Kidney tubule cell (primary cell): ENCODE measurements at regions not wholly inside any gene's neighbourhood (a gene's known extent, or its start where the extent isn't known, plus 50 kb on each side); places are given as distances from the start of the nearest gene placed in this dataset.
A peak's percentile ranks its signal among the peaks of the same experiment; 100 is the strongest.

ENCODE experiments used
- DNase-seq: peaks from one replicate; pipeline ENCODE4 v3.0.0-alpha.2; 2018; ENCODE audit warnings: low spot score

- no peak for DNase-seq
Observed at GRCh38 chr10:60467202-60467546, 77.5 kb upstream of the ANK3 start.

DNA sequence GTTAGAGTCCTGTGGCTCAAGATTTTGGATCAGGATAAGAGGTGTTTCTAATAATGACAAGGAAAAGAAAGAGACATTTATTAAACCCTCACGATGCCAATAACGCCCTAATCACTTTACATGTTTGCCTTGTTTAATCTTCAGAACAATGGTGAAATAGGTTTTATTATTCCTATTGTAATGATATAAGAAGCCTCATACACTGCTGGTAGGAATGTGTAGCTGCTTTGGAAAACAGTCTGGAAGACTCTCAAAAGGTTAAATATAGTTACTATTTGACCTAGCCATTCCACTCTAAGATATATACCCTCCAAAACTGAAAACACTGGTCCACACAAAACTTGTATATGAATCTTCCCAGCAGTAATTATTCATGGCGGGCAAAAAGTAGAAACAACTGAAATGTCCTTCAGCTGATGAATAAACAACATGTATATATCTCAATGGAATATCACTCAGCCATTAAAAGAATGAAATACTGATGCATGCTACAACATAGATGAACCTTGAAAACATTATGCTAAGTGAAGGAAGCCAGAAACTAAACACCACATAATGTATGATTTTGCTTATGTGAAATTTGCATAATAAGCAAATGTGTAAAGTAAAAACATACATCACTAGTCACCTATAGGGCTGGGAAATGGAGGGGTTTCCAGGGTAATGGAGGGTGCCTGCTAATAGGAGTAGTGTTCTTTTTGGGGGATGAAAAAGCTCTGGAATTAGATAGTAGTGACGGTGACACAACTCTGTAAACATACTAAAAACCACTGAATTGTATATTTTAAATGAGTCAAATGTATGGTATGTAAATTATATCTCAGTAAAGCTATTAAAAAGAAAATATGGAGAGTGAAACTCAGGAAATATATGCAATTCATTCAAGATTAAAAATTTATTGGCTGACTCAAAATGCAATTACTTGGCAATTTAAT, 76.9 kb upstream of the ANK3 start:
- DNase-seq: no peak

- no peak for DNase-seq
Observed at GRCh38 chr10:60465801-60466200, 76.1 kb upstream of the ANK3 start.

DNA sequence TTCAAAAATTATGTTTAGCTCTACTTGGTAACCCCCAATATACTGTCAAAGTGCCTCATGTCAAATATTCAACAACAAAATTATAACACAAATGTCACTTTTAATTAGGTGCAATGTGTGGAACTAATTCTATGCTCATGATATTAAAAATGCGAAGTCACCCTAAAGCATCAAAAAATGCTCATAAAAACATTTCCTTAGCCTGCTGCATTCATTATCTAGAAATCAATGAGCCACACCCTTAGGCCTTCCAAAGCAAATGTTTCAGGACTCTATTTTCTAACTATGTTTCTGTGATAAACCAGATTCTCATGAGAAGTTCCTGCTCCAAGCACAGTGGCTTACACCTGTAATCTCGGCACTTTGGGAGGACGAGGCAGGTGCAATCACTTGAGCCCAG, 75.0 kb upstream of the ANK3 start:
- DNase-seq: no peak

DNA sequence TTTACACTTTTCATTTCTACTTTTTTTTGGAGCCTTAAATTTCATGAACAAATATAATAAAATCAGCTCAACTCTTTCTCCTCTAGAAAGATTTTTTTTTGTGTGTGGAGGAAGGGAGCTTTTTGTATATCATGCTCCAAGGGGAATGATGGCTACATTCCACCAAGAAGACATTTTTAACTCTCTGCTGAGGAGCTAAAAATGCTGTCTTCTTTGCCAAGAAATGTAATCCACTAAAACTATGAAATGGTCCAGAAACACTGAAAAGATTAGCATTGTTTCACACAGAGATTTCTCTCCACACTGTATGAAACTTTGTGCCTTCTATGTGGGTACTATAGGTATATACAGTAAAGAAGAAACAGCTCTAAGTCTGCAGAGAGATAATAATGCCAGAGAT, 74.1 kb upstream of the ANK3 start:
- no peak for DNase-seq

DNA sequence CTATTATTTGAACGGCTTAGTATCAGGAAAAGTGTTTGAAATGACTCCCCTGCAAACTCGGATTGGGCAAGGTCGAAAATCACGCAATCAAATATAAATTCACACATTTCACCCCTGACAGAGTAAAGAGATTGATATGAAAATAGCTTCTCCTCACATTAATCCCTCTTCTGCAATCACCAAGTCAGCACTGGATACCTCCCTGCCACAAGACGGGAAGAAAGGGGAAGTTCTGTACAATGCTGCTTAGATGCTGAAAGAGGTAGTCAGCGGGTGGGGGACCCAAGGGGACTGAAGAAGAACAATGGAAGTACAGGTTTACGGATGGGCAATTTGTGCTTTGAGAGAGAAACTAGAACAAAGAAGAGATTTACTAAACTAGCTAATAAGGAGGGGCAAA, 72.0 kb upstream of the ANK3 start:
- DNase-seq: no peak

GRCh38 chr10:60459701-60460457, 70.2 kb upstream of the ANK3 start:
- DNase-seq: no peak

DNA sequence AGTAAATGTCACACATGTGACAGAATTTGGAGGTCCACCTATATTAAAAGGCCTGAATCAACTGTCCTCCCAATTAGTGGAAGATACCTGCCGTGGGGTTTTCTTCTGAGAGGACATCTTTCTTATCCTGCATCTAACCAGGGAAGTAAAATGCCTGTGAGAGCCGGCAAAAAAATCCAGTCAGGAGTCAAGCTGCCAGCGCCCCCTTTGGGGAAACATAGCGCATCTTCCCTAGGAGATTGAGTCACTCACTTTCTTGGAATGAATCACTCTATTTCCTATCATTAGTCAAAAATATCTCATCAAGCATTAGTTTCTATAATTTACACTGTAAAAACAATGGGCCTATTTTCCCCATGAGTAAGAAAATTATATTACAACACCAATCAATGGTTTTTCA, 66.4 kb upstream of the ANK3 start:
- DNase-seq: peak; percentile 16

DNA sequence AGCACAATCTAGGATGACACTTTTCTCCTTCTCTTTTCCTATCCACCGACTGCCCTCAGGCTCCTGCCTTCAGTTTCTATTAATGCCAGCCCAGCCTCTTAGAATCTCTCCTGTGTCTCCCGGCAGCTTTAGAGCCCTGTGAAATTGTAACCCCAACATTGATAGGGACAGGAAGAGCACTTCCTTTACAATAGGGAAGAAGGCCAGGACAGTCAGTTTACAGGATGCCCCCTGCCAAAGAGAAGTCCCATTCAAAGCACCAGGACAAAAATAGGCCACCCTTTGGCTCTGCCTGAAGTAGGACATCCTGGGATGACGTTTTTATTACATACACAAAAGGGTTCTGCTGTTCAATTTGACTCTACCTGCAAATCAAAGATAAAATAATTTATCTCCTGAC, 64.7 kb upstream of the ANK3 start:
- DNase-seq: no peak

GRCh38 chr10:60453036-60453435, 63.4 kb upstream of the ANK3 start:
- no peak for DNase-seq

DNA sequence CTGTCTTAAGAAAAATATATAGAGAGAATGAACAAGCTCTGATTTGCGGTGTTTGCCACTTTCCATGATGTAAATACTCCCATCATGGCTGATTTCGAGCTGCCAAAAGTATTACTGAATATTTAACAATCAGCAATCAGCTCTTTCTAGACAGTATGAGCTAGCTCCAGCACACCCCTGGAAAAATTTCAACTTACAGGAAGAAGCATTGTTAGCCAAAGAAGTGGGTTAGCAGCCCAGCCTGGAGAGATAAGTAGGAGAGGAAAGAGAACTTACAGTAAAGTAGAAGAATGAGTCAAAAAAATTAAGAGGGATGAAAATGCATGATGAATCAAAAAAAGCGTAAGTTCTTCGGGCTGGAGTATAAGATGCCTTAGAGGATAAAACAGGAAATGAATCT, 60.6 kb upstream of the ANK3 start:
- no peak for DNase-seq

GRCh38 chr10:60448246-60448645, 58.6 kb upstream of the ANK3 start:
- no peak for DNase-seq

DNA sequence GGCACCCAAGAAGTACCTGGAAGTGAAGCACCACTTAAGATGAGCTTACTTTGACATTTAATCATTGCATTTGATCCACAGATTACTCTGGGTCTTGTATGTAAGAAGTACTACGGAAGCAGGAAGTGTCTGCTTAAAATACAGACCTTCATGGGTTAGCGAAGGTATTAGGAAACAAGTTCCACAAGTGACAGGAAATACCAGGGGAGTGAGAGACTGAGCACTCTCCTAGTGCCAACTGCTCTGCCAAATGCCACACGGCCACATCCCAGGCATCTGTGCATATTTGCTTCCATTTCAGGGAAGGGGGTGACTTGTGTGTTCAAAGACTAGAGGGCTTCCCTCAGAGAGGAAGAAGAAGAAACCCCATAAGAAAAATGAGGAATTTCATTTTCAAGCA, 57.2 kb upstream of the ANK3 start:
- DNase-seq: peak; percentile 86

- DNase-seq: peak; percentile 29
Observed at GRCh38 chr10:60446070-60446833, 56.6 kb upstream of the ANK3 start.

GRCh38 chr10:60444494-60445064, 54.9 kb upstream of the ANK3 start:
- peak; percentile 49 for DNase-seq

- no peak for DNase-seq
Observed at GRCh38 chr10:60443346-60443745, 53.7 kb upstream of the ANK3 start.

DNA sequence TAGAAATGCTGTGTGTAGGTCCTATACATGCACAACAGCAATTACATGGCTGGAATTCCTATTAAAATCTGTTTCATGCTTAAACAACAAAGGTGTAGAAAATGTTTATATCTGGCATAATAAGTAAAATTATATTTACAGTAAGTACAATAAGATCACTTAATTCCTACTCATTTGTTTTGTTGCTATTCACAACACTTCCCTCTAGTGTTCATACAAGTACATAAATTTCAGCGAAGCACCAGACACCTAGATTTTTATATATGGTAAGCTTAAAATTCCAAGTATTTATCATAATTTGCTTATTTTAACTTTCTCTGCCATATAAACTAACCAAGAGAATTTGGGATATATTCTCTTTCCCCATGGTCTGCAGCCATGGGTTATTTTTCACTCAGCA, 51.8 kb upstream of the ANK3 start:
- no peak for DNase-seq

- no peak for DNase-seq
Observed at GRCh38 chr10:60439641-60440040, 50.0 kb upstream of the ANK3 start.
